Type B pancreatic cell (in vitro differentiated cells): ENCODE measurements at regions not wholly inside any gene's neighbourhood (a gene's known extent, or its start where the extent isn't known, plus 50 kb on each side); places are given as distances from the start of the nearest gene placed in this dataset.

ENCODE experiments used
- DNase-seq: peaks from one replicate; pipeline ENCODE4 v3.0.0; 2021; ENCODE audit warnings: mixed read lengths; ENCODE audit not compliant: unreplicated experiment; ENCODE audit errors: extremely low spot score
- H3K27ac Mint-ChIP-seq: 2 replicates; pipeline ENCODE4 v1.8.0; 2021; ENCODE audit warnings: mild to moderate bottlenecking, mixed read lengths
- H3K27me3 Mint-ChIP-seq: 2 replicates; pipeline ENCODE4 v1.8.0; 2021; ENCODE audit warnings: mixed read lengths
- H3K36me3 Mint-ChIP-seq: 2 replicates; pipeline ENCODE4 v1.8.0; 2021; ENCODE audit warnings: mixed read lengths
- H3K4me1 Mint-ChIP-seq: one replicate; pipeline ENCODE4 v1.8.0; 2021; ENCODE audit warnings: mixed read lengths; ENCODE audit not compliant: unreplicated experiment
- H3K4me3 Mint-ChIP-seq: 2 replicates; pipeline ENCODE4 v1.8.0; 2021; ENCODE audit warnings: mild to moderate bottlenecking, mixed read lengths
- H3K9me3 Mint-ChIP-seq: 2 replicates; pipeline ENCODE4 v1.8.0; 2021; ENCODE audit warnings: mixed read lengths
- TF ChIP-seq, protein P1 (sequence below): fragments of 200-600 bp; sonication (generic); conservative IDR thresholded peaks from 2 replicates; pipeline ENCODE4 v1.5.0; 2021; ENCODE audit warnings: antibody characterized with exemption, mild to moderate bottlenecking

DNA sequence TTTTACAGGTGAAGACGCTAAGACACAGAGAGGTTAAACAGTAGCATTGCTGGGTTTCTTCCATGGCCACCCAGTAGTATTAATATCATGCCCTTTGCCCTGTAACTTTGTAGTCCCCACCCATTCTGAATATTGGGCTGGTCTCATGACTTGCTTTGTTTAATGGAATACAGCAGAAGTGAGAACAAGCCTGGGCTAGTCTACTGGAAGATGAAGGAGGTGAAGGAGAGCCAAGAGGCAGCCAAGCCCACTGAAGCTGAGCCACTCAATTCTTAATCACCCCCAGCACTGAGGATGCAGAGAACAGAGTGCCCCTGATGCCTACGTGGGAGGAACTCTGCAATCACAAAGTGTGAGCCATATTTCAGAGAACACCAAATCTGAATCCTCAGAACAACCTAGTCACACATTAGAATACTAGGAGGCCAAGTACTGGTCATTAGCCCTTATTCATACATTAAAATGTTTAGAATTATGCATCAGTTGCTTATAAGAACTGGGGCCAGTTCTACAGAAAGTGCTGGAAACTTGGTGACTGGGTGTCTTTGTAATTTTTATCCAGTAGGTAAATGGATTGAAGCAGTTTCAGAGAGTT is 202.5 kb upstream of the ADRA1D start:
- Mint-ChIP-seq H3K36me3 (peaks cover 4% of the 10 kb centered on the region), H3K27ac (peak overlapping the region; percentile 26), H3K27me3 (no peaks in the 10 kb centered on the region), H3K9me3 (peaks cover 10% of the 10 kb centered on the region), H3K4me1 (peaks cover 20% of the 10 kb centered on the region), H3K4me3 (no peak overlapping the region)
- DNase-seq: no peak
- TF ChIP-seq, protein P1, sequence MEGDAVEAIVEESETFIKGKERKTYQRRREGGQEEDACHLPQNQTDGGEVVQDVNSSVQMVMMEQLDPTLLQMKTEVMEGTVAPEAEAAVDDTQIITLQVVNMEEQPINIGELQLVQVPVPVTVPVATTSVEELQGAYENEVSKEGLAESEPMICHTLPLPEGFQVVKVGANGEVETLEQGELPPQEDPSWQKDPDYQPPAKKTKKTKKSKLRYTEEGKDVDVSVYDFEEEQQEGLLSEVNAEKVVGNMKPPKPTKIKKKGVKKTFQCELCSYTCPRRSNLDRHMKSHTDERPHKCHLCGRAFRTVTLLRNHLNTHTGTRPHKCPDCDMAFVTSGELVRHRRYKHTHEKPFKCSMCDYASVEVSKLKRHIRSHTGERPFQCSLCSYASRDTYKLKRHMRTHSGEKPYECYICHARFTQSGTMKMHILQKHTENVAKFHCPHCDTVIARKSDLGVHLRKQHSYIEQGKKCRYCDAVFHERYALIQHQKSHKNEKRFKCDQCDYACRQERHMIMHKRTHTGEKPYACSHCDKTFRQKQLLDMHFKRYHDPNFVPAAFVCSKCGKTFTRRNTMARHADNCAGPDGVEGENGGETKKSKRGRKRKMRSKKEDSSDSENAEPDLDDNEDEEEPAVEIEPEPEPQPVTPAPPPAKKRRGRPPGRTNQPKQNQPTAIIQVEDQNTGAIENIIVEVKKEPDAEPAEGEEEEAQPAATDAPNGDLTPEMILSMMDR: no peak

DNA sequence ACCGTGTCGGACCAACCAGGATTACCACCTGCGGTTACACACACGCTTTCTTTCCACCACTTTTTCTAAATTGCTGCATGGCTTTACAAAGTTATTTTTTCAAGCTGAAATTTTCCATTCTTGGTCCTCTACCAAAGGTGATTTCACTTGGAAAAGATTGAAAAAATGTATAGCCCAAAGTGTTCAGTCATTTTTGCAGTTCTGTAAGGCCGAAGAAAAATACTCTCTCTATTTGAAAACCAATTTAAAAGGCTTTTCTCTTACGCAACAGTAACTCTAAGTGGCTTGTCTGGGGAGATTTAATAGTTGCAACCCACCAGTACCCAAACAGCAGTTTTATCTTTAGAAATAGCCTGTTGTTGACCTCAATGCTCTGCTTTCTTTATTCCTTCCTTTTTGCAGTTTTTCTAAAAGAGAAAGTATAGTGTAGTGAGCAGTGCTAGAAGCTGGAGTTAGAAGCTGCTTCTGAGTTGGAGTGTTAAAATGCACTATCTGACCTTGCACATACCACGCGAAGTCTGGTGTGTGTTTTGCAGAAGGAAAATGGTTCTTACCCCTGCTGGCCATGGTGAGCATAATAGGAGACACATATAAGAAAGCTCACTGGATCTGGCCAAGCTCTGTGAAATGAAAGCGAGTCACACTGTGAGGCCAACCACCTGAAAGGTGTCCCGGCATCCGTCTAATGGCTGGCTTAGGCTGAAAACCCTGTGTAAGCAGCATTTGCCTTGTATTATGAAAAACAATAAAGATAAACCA is 201.0 kb upstream of the ADRA1D start:
- no peak overlapping the region for H3K4me3 Mint-ChIP-seq
- DNase-seq: no peak
- peaks cover 18% of the 10 kb centered on the region for H3K4me1 Mint-ChIP-seq
- H3K27me3 Mint-ChIP-seq: no peaks in the 10 kb centered on the region
- TF ChIP-seq, protein P1: peak; percentile 62
- no peak overlapping the region for H3K27ac Mint-ChIP-seq
- no peaks in the 10 kb centered on the region for H3K36me3 Mint-ChIP-seq
- no peaks in the 10 kb centered on the region for H3K9me3 Mint-ChIP-seq

DNA sequence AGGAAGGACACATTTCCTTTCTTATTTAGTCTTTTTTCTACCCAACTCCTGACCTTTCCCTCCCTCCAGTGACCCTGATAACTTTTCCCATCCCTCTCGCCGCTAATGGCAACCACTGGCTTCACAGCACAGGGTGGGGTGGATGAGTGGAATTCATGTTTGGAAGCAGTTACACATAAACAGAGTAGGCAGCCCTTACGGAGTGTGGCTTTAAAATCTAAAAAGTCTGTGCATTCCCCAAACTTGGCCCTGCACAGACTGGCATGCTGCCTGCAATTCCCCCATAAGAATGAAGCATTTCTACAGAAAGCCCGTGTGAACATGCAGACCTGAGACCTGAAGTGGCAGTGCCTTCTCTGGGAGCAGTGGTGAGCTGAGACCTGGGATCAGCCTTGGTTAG is 196.7 kb upstream of the ADRA1D start:
- no peak for DNase-seq
- no peaks in the 10 kb centered on the region for H3K9me3 Mint-ChIP-seq
- H3K27me3 Mint-ChIP-seq: no peaks in the 10 kb centered on the region
- TF ChIP-seq, protein P1: no peak
- no peaks in the 10 kb centered on the region for H3K36me3 Mint-ChIP-seq
- H3K4me1 Mint-ChIP-seq: peaks cover 15% of the 10 kb centered on the region
- H3K4me3 Mint-ChIP-seq: no peak overlapping the region
- no peak overlapping the region for H3K27ac Mint-ChIP-seq

DNA sequence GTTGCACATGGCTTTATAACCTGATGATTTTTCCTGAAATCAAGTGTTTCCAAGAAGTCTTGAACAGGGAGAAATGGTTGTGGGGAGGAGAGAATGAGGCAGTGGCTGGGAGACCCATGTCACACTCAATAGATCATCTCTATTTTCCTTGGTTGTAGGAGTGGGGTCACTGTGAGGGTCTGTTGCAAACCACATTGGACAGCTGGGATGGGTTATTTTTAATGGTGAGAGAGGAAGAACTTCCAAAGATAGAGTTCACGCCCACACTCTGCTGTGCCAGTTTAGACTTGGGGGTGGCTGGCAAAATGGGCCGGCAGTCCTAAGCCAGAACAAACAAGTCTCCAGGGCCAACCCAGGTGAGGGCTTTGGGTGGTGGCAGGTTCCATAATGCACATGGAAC is 196.2 kb upstream of the ADRA1D start:
- H3K9me3 Mint-ChIP-seq: no peaks in the 10 kb centered on the region
- no peak overlapping the region for H3K27ac Mint-ChIP-seq
- H3K27me3 Mint-ChIP-seq: no peaks in the 10 kb centered on the region
- TF ChIP-seq, protein P1: no peak
- no peak overlapping the region for H3K4me3 Mint-ChIP-seq
- DNase-seq: no peak
- H3K36me3 Mint-ChIP-seq: no peaks in the 10 kb centered on the region
- peaks cover 11% of the 10 kb centered on the region for H3K4me1 Mint-ChIP-seq

DNA sequence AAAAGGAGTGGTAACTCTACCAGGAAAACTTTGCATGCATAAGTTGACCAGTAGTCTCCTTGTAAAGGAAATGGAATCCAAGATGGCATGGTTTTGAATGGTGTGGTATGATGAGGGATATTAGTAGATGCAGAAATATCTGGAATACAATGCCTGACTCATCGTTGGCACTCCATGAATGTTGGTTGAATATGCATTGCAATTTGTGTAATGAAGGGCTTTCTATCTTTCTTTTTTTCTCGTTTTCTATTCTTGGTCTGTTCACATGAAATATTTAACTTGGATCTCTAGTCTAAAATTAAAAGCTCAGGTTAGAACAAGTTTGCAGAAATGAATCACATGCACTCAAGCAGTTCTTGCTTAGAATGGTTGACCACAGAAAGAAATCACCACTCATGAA is 195.3 kb upstream of the ADRA1D start:
- Mint-ChIP-seq H3K27me3 (no peaks in the 10 kb centered on the region), H3K36me3 (no peaks in the 10 kb centered on the region), H3K4me1 (peaks cover 9% of the 10 kb centered on the region), H3K9me3 (no peaks in the 10 kb centered on the region), H3K27ac (no peak overlapping the region), H3K4me3 (no peak overlapping the region)
- no peak for DNase-seq
- TF ChIP-seq, protein P1: no peak
